ENCODE measurements at regions not wholly inside any gene's neighbourhood (a gene's known extent, or its start where the extent isn't known, plus 50 kb on each side); places are given as distances from the start of the nearest gene placed in this dataset.
A peak's percentile ranks its signal among the peaks of the same experiment; 100 is the strongest.
"Not testable (repeated sequence)": the region's sequence is repeated elsewhere in the genome, so short reads cannot be mapped to it uniquely, and the experiment has no call there.

DNA sequence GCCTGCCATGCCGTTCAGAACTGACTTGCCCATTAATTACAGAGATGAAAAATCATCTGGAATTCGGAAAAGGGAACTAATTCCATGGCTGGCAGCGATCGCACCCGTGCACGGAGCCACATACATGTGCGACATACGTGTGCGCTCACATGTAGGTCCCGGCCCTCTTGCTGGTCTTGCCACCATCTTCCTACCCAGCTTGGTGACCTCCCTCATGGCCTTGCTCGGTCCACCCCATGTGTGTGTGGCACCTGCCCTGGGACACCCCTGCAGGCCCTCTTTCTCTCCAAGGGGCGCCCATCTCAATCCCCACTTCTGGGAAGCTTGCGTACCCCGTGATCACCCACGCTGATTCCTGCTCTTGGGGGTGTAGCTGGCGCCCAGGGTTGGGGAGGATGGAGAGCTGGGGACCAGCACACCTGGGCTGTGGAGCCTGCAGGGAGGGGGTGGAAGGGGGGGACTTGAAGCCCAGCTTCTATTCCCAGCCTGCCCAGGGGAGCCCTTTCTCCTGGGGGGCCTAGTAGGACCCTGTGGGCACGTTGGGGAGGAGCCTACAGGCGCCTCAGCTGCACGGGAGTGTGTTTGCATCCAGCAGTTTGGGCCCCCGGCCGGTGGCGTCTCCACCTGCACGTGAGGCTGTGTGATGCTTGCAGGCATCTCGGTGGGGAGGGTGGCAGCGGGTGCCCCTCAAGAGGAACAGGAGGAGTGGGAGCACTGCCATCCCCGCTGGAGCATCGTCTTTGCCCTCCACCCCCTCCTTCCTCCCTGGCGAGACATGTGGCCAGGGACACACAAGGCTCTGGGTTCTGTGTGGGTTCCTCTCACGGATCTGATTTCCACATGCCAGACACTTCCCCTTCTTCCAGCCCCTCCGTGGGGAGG, 112.6 kb downstream of the CRLF3 start:
- DNase-seq: not testable (repeated sequence)

GRCh38 chr17:30711176-30711575, 113.3 kb downstream of the CRLF3 start:
- DNase-seq: not testable (repeated sequence)

DNA sequence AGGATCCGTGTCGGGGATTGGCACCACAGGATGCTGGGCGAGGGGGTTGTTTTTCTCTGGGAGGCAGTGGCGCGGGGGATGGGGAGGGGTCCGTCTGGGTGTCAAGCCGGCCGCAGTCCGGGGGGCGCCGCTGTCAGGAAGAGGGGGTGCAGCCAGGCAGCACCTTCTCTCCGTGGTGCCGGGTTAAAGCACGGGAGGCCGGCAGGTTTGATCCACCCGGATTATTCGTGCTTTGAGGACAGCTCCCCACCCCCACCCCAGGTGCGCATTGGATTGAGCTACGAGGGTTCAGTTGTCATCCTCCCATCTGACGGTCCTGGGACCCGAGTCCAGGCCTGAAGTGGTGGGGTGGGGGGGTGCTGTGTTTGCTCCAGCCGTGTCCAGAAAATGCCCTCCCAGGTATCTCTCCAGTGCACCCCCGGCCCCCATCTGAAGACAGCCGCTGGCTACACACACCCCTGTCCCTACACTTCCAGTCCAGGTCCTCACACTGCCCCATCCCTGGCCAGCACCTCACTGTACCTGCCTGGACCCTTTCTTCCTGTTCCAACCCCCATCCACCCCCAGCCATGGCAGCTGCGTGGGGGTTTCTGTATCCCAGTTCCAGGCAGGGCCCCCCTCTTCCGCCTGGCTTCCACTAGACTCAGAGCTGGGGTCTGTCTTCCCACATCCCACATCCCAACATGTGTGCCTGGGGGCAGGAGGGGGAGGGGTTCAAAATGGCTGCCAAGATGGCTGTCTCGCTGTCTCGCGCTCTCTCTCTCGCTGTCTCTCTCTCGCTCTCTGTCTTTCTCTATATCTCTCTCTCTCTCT, 114.0 kb downstream of the CRLF3 start:
- not testable (repeated sequence) for DNase-seq

DNA sequence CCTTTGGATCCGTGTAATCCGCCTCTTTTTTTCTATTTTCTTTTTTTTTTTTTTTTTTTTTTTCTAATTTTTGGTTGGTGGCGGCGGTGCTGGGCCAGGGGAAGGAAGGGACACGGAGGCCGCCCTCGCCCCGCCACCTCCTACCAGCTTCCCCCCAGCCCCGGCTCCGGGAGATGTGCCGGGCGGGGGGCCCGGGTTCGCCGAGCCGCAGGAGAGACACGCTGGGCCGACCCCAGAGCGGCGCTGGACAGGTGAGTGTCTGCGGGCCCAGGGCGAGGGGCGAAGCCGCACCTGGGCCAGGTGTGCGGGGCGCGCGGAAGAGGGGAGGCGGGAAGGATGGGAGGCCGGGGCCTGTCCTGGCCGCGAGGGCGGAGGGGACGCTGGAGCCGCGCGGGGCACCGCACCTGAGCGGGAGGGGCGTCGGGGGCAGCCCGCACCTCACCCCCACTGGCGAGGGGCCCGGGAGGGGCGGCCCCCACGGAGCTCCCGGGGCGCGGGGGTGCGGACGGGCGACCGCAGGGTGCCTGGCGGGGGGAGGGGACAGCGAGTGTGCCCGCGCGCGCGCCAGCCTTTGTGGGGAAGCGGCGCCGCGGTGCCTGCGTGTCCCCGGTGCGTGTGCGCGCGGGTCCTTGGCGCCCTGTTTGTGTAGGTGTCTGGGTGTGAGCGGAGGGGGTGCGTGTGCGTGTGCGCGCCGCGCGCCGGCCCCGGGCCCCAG, 114.8 kb downstream of the CRLF3 start:
- not testable (repeated sequence) for DNase-seq

GRCh38 chr17:30709096-30709495, 115.4 kb downstream of the CRLF3 start:
- not testable (repeated sequence) for DNase-seq

DNA sequence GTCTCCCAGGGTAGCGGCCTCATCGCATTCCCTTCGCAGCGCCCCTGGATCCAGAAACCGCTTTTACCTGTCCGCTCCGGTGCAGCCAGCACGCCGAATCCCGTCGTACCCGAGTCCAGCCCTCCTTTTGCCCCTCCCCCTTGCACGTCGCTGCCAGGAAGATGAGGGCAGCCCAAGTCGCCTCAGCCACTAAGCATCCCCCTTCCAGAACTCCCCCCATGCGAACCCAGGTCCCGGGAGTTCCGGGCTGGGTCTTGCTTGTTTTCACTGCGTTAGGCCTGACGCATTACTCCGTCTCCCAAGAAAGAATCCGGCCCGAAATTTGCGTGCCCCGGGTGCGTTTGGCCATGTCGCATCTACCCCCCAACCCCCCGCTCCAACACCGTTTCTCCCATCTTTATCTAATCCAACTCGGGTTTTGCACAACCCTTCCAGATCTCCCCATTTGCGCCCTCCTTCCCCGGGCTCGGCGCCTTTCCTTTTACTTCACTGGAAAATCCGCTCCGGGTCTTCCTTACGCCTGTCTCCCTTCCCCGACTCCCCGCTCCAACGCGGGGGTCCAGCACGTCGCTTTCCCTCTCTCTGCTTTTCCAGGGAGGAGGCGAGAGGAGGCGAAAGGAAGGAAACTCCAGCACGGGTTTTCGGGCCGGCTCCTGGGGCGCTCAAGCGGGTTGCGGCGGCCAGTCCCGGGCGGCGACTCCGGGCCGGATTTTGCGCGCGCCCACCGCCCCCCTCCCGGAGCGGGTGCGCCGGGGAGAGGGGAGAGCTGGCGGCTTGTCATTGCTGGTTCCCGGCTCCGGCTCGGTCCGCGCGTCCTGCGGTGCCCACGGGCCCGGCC, 116.0 kb downstream of the CRLF3 start:
- peak; percentile 88 for DNase-seq

DNA sequence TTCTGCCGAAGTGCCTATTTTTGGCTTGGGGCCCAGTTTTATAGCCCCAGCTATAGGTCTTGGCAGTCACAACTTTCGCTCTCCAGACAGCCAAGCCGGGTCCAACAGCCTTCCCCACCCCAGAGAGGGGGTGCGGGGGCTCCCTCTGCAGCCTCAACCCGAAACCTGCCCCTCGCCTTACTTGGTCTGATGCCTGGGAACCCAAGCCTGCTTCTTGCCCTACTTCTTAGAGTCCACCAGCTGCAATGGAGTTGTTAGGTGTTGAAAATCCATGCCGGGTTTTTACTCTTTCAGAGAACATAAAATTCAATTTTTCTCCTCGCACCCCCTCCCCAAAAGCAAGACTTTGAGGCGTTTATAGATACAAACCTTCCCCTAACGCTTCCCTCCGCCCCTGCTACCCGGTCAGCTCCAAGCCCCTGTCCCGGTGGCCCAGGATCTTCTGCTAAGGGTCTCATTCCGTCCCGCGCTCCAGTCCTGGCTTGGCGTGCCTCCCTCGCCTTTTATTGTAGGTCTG, 116.7 kb downstream of the CRLF3 start:
- peak; percentile 73 for DNase-seq

GRCh38 chr17:30706461-30707335, 117.8 kb downstream of the CRLF3 start:
- not testable (repeated sequence) for DNase-seq

GRCh38 chr17:30706004-30706403, 118.5 kb downstream of the CRLF3 start:
- not testable (repeated sequence) for DNase-seq

DNA sequence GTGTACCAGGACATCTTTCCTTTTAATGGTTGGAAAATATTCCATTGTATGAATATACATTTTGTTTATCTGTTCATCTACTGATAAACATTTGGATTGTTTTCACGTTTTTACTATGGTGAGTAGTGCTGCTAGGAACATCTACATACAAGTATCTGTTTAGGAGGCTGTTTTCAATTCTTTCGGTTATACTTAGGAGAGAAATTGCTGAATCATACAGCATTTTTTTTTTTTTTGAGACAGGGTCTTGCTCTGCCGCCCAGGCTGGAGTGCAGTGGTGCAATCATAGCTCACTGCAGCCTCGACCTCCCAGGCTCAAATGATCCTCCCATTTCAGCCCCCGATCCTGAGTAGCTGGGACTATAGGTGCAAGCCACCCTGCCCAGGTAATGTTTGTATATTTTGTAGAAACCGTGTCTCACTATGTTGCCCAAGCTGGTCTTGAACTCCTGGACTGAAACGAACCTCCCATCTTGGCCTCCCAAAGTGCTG, 122.9 kb downstream of the CRLF3 start:
- no peak for DNase-seq

DNA sequence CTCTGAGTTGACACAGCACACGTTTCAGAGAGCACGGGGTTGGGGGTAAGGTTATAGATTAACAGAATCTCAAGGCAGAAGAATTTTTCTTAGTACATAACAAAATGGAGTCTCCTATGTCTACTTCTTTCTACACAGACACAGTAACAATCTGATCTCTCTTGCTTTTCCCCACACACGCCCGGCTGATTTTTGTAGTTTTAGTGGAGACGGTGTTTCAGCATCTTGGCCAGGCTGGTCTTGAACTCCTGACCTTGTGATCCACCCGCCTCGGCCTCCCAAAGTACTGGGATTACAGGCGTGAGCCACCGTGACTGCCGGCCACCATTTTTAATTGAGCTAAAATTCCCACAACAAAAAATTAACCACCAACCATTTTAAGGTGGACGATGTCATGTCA, 123.7 kb downstream of the CRLF3 start:
- DNase-seq: not testable (repeated sequence)

GRCh38 chr17:30697619-30698460, 126.7 kb downstream of the CRLF3 start:
- peak; percentile 88 for DNase-seq

DNA sequence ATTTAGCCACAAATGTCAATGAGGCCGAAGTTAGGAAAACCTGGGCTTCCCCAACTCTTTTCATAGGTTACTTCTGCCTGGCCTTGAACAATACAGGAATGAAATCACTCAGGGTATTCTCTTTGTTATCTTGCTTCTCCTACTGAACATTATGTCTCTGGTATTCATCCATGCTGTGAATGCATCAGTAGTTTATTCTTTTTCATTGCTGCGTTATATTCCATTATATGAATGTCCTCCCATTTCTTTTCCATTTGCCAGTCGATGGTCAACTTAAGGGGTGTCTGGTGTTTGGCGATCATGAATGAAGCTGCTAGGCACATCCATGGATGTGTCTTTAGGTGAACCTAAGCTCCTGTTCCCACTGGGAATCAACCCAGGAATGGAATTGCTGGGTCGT, 128.3 kb downstream of the CRLF3 start:
- DNase-seq: no peak

DNA sequence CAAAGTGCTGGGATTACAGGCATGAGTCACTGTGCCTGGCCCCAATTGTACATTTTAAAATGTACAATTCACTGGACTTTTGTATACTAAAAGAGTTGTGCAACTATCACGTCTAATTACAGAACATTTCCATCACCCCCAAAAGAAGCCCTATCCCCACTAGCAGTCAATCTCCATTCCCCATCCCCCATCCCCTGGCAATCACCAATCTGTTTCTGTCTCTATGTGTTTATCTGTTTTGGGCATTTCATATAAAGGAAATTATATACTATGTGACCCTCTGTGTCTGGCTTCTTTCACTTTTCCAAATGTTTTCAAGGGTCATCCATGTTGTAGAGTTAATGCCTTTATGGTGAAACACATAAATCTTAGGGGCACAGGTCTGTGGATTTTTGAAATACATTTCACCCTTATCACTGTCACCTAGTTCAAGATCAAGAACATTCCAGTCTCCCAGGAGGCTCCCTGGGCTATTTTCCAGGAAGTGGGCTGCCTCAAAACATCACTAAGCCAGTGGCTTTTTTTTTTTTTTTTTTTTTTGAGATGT, 129.2 kb downstream of the CRLF3 start:
- DNase-seq: not testable (repeated sequence)

DNA sequence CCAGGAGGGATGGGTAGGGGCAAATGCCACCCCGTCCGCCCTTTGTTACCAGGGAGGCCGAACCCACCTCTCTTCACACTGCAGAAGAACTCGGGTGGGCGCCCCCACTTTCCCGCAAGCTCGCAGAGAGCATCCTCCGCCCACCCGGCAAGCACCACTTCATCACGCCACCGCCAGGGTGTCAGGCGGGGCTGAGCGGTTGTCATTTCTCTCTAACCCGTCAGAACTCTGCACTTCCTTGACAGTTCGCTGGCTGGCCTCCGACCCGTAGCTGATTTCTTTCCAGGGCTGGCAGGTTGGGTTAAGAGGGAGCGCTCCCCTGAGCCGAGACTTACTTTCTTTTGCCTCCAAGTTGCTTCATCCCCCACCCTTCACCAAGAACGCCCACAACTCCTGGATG, 130.7 kb downstream of the CRLF3 start:
- peak; percentile 75 for DNase-seq

- not testable (repeated sequence) for DNase-seq
These were observed 135.1 kb downstream of the CRLF3 start for GRCh38 chr17:30689266-30690000.

DNA sequence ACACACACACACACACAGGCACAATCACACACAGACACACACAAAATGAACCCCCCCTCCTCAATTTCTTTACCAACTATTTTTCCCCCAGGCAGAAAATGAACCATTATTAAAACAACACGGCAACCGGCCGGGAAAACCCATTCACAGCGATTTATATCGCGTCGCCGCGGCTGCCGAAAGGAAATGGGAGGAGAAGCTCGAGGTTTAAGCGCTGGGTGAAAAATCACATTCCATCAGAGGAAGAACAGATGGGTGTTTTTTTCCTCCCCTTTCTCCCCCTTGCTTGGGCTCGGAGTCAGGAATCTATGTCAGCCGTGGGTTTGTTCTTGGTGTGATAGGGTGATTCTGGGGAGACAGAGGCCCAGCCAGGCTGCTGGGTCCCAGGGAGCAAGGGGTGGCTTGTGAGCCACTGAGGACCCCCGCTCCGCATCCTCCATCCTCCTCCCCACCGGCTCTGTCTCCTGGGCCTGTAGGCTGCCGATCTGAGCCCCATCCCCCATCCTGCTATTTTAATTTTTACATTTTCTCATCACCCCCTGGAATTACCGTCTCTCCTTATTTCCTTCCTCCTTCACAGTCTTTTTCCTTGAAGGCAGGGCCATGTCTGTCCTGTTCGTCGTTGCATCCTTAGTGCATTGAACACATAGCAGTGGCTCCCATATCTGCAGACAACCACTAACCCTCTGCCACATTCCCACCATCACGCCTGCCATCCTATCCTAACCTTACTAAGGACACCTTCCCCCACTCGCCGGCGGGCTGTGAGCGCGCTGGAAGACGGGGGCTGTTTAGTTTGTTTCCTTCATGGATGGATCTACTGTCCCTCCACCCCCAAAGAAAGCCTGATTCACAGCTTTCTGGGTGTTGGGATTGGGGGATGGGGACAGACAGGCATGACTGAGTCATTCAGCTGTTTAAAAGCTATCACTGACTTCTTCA, 137.7 kb downstream of the CRLF3 start:
- not testable (repeated sequence) for DNase-seq
